Heart left ventricle (tissue), 13 donors: ENCODE measurements at regions not wholly inside any gene's neighbourhood (a gene's known extent, or its start where the extent isn't known, plus 50 kb on each side); places are given as distances from the start of the nearest gene placed in this dataset.

Experiments
- POLR2A ChIP-seq, 2 donors: fragments of 450-650 bp; IDR thresholded peaks; one replicate each; pipeline ENCODE4 v1.6.1; 2017; ENCODE audit warnings: antibody characterized with exemption in 2 of 2, mild to moderate bottlenecking in 2 of 2, moderate library complexity in 2 of 2
- TF ChIP-seq, protein P1 (sequence below), 12 donors: fragments of 200-600 bp; sonication (generic) in 4 of 12; IDR thresholded peaks; one replicate each; pipeline versions ENCODE4 v1.5.0 to v1.8.0; 2018 to 2022; ENCODE audit warnings: antibody characterized with exemption in 12 of 12, mild to moderate bottlenecking in 5 of 12
- donor health status: ischemic (EF 13 %, LVEDD 7.1; RV severe dilation, severe dysfunction).
- donor health status: DM: no; HTN: yes; CAD: no.
- donor health status: DM: no; HTN: no; CAD: no.
- donor health status: ischemic (EF 25% LVEDD 6.9; RV normal size, moderate dysfunction).
- donor health status: ischemic (EF 25% LVEDD 5.7; RV mildly dilated, moderate dysfunction).
- donor health status: ischemic (EF 35%, LVEDD 5.7; RV mildly dilated, moderate dysfunction).
- donor health status: nonischemic (EF 11% LVEDD 7.7; RV severe dilation, severe dysfunction).
- donor health status: DM: yes; HTN: yes; CAD: no.
- donor health status: PGD.
- donor health status: ischemic (EF 29% LVEDD 5.4; RV normal size, mild dysfunction).
- donor health status: nonischemic (EF 23%, LVEDD 6.1; RV moderate dilation, normal function).

GRCh38 chr6:43966853-43967718, 160.2 kb downstream of the MRPL14 start:
- TF ChIP-seq, protein P1, sequence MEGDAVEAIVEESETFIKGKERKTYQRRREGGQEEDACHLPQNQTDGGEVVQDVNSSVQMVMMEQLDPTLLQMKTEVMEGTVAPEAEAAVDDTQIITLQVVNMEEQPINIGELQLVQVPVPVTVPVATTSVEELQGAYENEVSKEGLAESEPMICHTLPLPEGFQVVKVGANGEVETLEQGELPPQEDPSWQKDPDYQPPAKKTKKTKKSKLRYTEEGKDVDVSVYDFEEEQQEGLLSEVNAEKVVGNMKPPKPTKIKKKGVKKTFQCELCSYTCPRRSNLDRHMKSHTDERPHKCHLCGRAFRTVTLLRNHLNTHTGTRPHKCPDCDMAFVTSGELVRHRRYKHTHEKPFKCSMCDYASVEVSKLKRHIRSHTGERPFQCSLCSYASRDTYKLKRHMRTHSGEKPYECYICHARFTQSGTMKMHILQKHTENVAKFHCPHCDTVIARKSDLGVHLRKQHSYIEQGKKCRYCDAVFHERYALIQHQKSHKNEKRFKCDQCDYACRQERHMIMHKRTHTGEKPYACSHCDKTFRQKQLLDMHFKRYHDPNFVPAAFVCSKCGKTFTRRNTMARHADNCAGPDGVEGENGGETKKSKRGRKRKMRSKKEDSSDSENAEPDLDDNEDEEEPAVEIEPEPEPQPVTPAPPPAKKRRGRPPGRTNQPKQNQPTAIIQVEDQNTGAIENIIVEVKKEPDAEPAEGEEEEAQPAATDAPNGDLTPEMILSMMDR (IDR thresholded peaks at IDR 0.05), result no peak
- TF ChIP-seq POLR2A (IDR thresholded peaks at IDR 0.05), result no peak
